ENCODE measurements at regions not wholly inside any gene's neighbourhood (a gene's known extent, or its start where the extent isn't known, plus 50 kb on each side); places are given as distances from the start of the nearest gene placed in this dataset.

DNA sequence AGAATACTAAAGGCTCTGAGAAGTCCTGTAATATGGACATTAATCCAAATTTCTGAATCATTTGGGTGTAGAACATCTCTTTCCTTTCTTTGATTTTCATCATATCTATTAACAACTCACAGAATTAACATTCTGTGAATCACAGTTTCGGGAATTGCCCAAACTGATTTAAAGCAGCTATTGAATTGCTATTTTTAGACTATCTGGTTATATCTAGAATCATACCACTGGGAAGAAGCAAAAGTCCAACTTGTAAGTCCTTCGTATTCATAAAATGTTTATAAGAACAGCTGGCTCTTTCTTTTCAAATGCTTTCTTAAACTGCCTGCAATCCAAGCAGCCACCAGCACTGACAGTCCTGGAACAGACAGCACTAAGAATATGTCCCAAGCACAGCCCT, 733.0 kb downstream of the NTRK3 start:
- no peak overlapping the region for H2AFZ ChIP-seq (ENCODE audit: low read length)
- no peaks in the 10 kb centered on the region for H4K20me1 ChIP-seq (ENCODE audit: control insufficient read depth, extremely low read depth, insufficient read depth, low read length)
- no peak overlapping the region for H3K4me3 ChIP-seq (replicated peaks in 1 of 4; ENCODE audit: control extremely low read depth in 1 of 4, insufficient read depth in 1 of 4, low read depth in 3 of 4, low read length in 4 of 4)
- no peak overlapping the region for H3K27ac ChIP-seq (ENCODE audit: insufficient read depth, low read length)
- H3K9ac ChIP-seq (ENCODE audit: insufficient read depth, low read length), result no peak overlapping the region
- no peaks in the 10 kb centered on the region for H3K36me3 ChIP-seq (ENCODE audit: control insufficient read depth, insufficient read depth, low read length)
- H3K4me1 ChIP-seq (ENCODE audit: control insufficient read depth, extremely low read depth, insufficient read depth, low read length), result no peaks in the 10 kb centered on the region
- H3K27me3 ChIP-seq (ENCODE audit: control insufficient read depth, insufficient read depth, low read length), result no peaks in the 10 kb centered on the region
- no peak overlapping the region for H3K4me2 ChIP-seq (ENCODE audit: extremely low read depth, insufficient read depth, low read length)
- DNase-seq (ENCODE audit: low read depth in 2 of 2), result peak in 1 of 2 donors; percentile 19
- H3K79me2 ChIP-seq (ENCODE audit: control insufficient read depth, insufficient read depth, low read length), result no peaks in the 10 kb centered on the region
- no peak for TF ChIP-seq CTCF (conservative IDR thresholded peaks at IDR 0.05 in 1 of 2, IDR thresholded peaks at IDR 0.05 in 1 of 2; ENCODE audit: low read depth in 1 of 2, low read length in 2 of 2)
- no peak for TF ChIP-seq EZH2 (IDR thresholded peaks at IDR 0.05; ENCODE audit: low read length, missing control alignments)
- H3K9me3 ChIP-seq (ENCODE audit: control insufficient read depth, insufficient read depth, low read depth, low read length), result no peaks in the 10 kb centered on the region

DNA sequence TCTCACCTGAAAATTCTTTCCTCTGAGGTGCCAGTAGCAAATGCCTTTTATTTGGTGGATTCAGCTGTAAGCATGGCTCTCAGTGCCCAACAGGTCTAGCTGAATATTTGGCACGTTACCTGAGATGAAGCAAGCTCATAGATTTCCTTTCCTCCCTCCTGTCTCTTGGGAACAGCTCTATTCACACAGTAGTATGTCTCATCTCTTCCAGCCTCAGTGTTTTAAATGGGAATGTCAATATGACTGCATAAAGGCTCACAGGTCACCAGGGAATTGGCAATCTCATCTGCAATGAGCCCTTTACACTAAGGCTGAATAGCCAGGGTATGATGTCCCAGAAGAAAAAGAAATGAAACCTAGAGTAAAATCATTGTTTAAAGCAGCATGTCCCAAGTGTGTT, 733.5 kb downstream of the NTRK3 start:
- H3K4me1 ChIP-seq (ENCODE audit: control insufficient read depth, extremely low read depth, insufficient read depth, low read length), result no peaks in the 10 kb centered on the region
- H3K79me2 ChIP-seq (ENCODE audit: control insufficient read depth, insufficient read depth, low read length), result no peaks in the 10 kb centered on the region
- H2AFZ ChIP-seq (ENCODE audit: low read length), result no peak overlapping the region
- no peak overlapping the region for H3K4me3 ChIP-seq (replicated peaks in 1 of 4; ENCODE audit: control extremely low read depth in 1 of 4, insufficient read depth in 1 of 4, low read depth in 3 of 4, low read length in 4 of 4)
- no peaks in the 10 kb centered on the region for H3K36me3 ChIP-seq (ENCODE audit: control insufficient read depth, insufficient read depth, low read length)
- no peak overlapping the region for H3K27ac ChIP-seq (ENCODE audit: insufficient read depth, low read length)
- H3K9me3 ChIP-seq (ENCODE audit: control insufficient read depth, insufficient read depth, low read depth, low read length), result no peaks in the 10 kb centered on the region
- TF ChIP-seq EZH2 (IDR thresholded peaks at IDR 0.05; ENCODE audit: low read length, missing control alignments) (no peak), CTCF (conservative IDR thresholded peaks at IDR 0.05 in 1 of 2, IDR thresholded peaks at IDR 0.05 in 1 of 2; ENCODE audit: low read depth in 1 of 2, low read length in 2 of 2) (no peak)
- no peaks in the 10 kb centered on the region for H3K27me3 ChIP-seq (ENCODE audit: control insufficient read depth, insufficient read depth, low read length)
- no peaks in the 10 kb centered on the region for H4K20me1 ChIP-seq (ENCODE audit: control insufficient read depth, extremely low read depth, insufficient read depth, low read length)
- no peak overlapping the region for H3K9ac ChIP-seq (ENCODE audit: insufficient read depth, low read length)
- H3K4me2 ChIP-seq (ENCODE audit: extremely low read depth, insufficient read depth, low read length), result no peak overlapping the region
- no peak for DNase-seq (ENCODE audit: low read depth in 2 of 2)

GRCh38 chr15:87518957-87519356, 737.6 kb downstream of the NTRK3 start:
- DNase-seq (ENCODE audit: low read depth in 2 of 2), result no peak
- H2AFZ ChIP-seq (ENCODE audit: low read length), result no peak overlapping the region
- no peak overlapping the region for H3K4me3 ChIP-seq (replicated peaks in 1 of 4; ENCODE audit: control extremely low read depth in 1 of 4, insufficient read depth in 1 of 4, low read depth in 3 of 4, low read length in 4 of 4)
- no peaks in the 10 kb centered on the region for H3K36me3 ChIP-seq (ENCODE audit: control insufficient read depth, insufficient read depth, low read length)
- no peaks in the 10 kb centered on the region for H3K79me2 ChIP-seq (ENCODE audit: control insufficient read depth, insufficient read depth, low read length)
- TF ChIP-seq CTCF (conservative IDR thresholded peaks at IDR 0.05 in 1 of 2, IDR thresholded peaks at IDR 0.05 in 1 of 2; ENCODE audit: low read depth in 1 of 2, low read length in 2 of 2) (no peak), EZH2 (IDR thresholded peaks at IDR 0.05; ENCODE audit: low read length, missing control alignments) (no peak)
- H3K27ac ChIP-seq (ENCODE audit: insufficient read depth, low read length), result no peak overlapping the region
- no peaks in the 10 kb centered on the region for H3K4me1 ChIP-seq (ENCODE audit: control insufficient read depth, extremely low read depth, insufficient read depth, low read length)
- no peaks in the 10 kb centered on the region for H4K20me1 ChIP-seq (ENCODE audit: control insufficient read depth, extremely low read depth, insufficient read depth, low read length)
- no peaks in the 10 kb centered on the region for H3K9me3 ChIP-seq (ENCODE audit: control insufficient read depth, insufficient read depth, low read depth, low read length)
- no peaks in the 10 kb centered on the region for H3K27me3 ChIP-seq (ENCODE audit: control insufficient read depth, insufficient read depth, low read length)
- H3K9ac ChIP-seq (ENCODE audit: insufficient read depth, low read length), result no peak overlapping the region
- no peak overlapping the region for H3K4me2 ChIP-seq (ENCODE audit: extremely low read depth, insufficient read depth, low read length)
